ENCODE measurements at regions not wholly inside any gene's neighbourhood (a gene's known extent, or its start where the extent isn't known, plus 50 kb on each side); places are given as distances from the start of the nearest gene placed in this dataset.
A peak's percentile ranks its signal among the peaks of the same experiment; 100 is the strongest.

DNA sequence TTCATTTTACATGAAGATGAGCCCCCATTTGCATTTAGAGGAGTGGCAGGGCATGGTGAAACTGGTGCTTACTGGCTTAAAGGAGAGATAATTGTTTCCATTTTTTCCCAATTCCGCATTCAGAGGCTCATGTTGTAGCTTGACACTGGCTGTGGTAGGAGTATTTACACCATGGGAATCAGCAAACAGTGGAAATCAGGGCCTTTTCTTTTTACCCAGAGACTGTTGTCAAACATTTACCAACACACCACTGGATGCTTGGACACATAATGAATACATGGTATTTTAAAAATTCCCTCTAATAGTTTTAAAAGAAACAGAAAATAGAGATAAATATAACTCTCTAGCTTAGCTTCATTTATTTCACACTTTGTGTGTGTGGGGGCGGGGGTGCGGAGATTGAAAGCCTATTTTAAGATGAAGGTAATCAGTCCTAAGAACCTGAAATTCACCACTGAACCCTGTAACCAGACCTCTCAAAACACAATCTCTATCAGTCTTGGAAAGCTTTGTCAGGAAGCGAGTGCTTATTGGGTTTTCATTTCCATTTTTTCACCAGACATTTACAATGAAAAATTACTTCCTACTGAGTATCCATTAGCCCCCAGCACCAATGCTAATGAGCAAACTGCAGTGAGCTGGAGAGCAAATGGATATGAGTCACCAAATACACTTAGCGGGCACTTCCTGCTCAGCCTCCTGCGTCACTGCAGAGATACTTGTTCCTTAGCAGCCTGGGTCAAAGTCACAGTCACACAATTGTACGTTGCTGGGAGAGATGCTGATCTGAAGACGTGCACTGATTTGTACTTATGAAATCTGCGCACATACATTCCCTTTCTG, 532.0 kb downstream of the BCKDHB start:
- Mint-ChIP-seq H3K36me3 (no peaks in the 10 kb centered on the region), H3K9me3 (no peaks in the 10 kb centered on the region), H3K27me3 (no peaks in the 10 kb centered on the region), H3K4me3 (no peak overlapping the region), H3K27ac (no peak overlapping the region), H3K4me1 (no peaks in the 10 kb centered on the region)
- POLR2A ChIA-PET = no interaction called here
- ATAC-seq (ENCODE audit: low read depth) = peak; percentile 33
- DNase-seq = no peak

DNA sequence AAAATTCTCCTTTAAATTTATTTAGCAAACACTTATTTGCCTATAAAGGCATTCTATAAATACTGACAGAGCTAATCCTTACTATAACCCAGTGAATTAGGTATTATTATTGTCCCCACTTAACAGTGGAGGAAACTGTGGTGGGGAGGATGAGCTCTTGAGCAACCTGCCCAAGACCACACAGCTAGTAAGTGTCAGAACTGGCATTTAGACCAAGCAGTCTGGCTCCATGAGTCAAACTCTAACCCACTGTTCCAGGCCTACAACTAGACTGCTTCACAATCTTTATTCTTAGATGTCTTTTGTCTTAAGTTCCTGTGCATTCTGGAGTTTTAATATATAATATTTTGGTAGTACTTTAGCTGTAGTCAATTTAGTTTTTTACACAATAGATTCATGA, 530.8 kb downstream of the BCKDHB start:
- no peak for DNase-seq
- POLR2A ChIA-PET = no interaction called here
- no peak overlapping the region for H3K27ac Mint-ChIP-seq
- no peak overlapping the region for H3K4me3 Mint-ChIP-seq
- no peaks in the 10 kb centered on the region for H3K4me1 Mint-ChIP-seq
- H3K27me3 Mint-ChIP-seq = no peaks in the 10 kb centered on the region
- no peak for ATAC-seq (ENCODE audit: low read depth)
- no peaks in the 10 kb centered on the region for H3K9me3 Mint-ChIP-seq
- no peaks in the 10 kb centered on the region for H3K36me3 Mint-ChIP-seq

DNA sequence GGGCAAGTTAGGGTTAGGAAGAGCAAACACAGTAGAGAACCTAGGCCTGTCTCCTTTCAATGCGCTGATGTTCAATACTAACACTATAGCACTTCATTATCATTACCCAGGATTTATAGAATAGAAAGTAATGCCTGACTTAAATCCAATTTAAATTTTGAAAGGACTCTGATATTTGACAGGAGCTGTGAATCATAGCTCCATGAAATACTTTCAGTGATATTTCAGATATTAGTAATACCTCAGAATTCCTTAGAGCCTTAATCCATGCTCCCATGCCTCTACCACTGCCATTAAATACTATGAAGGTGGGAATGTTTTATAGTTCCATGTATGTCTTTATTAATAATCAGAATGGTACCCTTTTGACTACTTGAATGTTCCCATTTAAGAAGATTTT, 530.2 kb downstream of the BCKDHB start:
- POLR2A ChIA-PET = no interaction called here
- H3K4me3 Mint-ChIP-seq = no peak overlapping the region
- H3K27me3 Mint-ChIP-seq = no peaks in the 10 kb centered on the region
- H3K9me3 Mint-ChIP-seq = no peaks in the 10 kb centered on the region
- no peak overlapping the region for H3K27ac Mint-ChIP-seq
- DNase-seq = no peak
- no peaks in the 10 kb centered on the region for H3K4me1 Mint-ChIP-seq
- no peaks in the 10 kb centered on the region for H3K36me3 Mint-ChIP-seq
- ATAC-seq (ENCODE audit: low read depth) = no peak

DNA sequence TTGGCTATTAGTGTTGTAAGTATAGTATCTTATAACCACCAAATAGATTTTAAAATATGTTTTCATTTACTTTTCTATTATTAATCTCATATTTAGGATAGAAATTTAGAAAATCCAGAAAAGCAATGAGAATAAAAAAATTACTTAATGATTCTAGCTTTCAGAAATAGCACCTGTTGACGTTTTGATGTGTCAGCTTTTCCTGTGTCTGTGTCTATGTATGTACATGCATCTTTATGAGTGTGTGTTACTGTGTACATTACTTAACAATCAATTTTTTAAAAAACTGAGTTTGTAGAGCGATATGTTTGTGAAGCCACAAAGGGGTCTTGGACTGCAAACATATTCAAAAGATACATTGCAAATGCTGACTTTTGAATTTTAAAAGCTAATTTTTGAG, 526.9 kb downstream of the BCKDHB start:
- Mint-ChIP-seq H3K27me3 (no peaks in the 10 kb centered on the region), H3K27ac (no peak overlapping the region), H3K9me3 (no peaks in the 10 kb centered on the region), H3K36me3 (no peaks in the 10 kb centered on the region), H3K4me1 (no peaks in the 10 kb centered on the region), H3K4me3 (no peak overlapping the region)
- no peak for ATAC-seq (ENCODE audit: low read depth)
- DNase-seq = no peak
- POLR2A ChIA-PET = no interaction called here

DNA sequence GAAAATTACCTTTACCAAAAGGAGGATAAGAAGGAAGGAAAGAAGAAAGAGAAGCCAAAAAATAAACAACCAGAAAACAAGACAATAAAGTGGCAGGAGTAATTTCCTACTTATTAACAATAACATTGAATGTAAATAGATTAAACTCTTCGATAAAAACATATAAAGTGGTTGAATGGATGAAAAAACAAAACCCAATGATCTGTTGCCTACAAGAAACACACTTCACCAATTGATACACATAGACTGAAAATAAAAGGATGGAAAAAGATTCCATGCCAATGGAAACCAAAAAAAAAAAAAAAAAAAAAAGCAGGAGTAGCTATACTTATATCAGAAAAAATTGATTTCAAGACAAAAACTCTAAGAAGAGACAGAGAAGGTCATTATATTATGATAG, 518.9 kb downstream of the BCKDHB start:
- DNase-seq = no peak
- Mint-ChIP-seq H3K27ac (no peak overlapping the region), H3K4me3 (no peak overlapping the region), H3K4me1 (no peaks in the 10 kb centered on the region), H3K9me3 (peaks cover 12% of the 10 kb centered on the region), H3K27me3 (no peaks in the 10 kb centered on the region), H3K36me3 (no peaks in the 10 kb centered on the region)
- no peak for ATAC-seq (ENCODE audit: low read depth)
- POLR2A ChIA-PET = no interaction called here

DNA sequence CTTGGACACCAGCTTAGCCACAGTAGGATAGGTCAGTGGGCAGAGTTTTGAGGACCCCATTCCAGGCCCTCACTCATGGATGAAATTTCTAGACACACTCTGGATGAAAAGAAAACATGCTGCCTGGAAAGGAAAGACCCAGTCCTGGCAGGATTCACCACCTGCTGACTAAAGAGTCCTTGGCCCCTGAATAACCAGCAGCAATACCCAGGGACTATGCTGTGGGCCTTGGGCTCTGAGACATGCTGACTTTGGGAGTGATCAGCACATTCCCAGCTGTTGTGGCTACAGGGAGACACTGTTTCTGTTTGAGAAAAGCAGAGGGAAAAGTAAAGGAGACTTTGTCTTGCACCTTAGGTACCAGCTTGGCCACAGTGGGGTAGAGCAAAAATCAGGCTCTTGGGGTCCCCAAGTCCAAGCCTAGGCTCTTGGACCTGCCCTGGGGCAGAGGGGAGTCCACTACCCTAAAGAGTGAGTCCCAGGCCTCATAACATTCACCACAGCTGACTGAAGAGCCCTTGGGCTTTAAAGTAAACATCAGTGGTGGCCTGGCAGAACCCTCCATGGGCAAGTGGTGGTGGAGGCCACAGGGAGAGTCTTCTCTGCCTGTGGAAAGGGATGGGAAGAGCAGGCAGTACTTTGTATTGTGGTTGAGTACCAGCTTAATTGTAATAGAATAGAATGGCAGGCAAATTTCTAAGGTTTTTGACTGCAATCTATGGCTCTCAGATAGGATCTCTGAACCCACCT, 516.8 kb downstream of the BCKDHB start:
- no peak overlapping the region for H3K27ac Mint-ChIP-seq
- POLR2A ChIA-PET = no interaction called here
- H3K4me1 Mint-ChIP-seq = no peaks in the 10 kb centered on the region
- H3K4me3 Mint-ChIP-seq = no peak overlapping the region
- ATAC-seq (ENCODE audit: low read depth) (no peak), DNase-seq (no peak)
- no peaks in the 10 kb centered on the region for H3K36me3 Mint-ChIP-seq
- H3K27me3 Mint-ChIP-seq = no peaks in the 10 kb centered on the region
- peaks cover 16% of the 10 kb centered on the region for H3K9me3 Mint-ChIP-seq

DNA sequence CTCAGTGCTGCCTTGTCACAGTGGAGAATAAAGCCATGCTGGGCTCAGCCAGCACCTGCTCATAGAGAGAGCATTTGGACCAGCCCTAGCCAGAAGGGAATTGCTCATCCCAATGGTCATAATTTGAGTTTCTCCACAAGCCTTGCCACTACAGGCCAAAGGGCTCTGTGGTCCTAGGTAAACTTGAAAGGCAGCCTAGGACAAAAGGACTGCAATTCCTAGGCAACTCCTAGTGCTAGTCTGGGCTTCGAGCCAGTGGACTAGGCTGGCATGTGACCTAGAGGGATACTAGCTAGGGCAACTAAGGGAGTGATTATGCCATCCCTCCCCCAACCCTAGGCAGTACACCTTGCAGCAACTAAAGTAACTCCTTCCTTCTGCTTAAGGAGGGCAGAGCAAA, 516.2 kb downstream of the BCKDHB start:
- Mint-ChIP-seq H3K27ac (no peak overlapping the region), H3K36me3 (no peaks in the 10 kb centered on the region)
- POLR2A ChIA-PET = no interaction called here

DNA sequence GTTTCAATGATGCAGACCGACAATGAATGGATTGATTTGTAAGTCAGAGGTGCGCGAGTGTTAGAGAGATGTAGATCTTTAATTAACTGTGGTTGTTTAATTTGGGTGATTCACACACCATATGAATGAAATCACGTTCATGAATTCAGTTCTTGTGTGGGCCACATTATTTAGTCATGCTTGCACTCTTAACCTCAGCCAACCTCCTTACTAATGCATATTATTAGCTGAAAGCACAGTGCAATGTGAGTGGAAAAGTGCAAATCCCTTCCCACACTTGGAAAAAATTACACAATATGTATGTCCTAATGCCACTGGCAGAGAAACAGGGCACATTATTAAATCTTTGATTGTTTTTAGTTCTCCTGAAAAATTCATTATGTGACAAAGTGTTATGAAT, 512.5 kb downstream of the BCKDHB start:
- DNase-seq (no peak), ATAC-seq (ENCODE audit: low read depth) (no peak)
- Mint-ChIP-seq H3K27me3 (peaks cover 3% of the 10 kb centered on the region), H3K36me3 (no peaks in the 10 kb centered on the region), H3K27ac (no peak overlapping the region), H3K9me3 (peaks cover 14% of the 10 kb centered on the region), H3K4me3 (no peak overlapping the region), H3K4me1 (no peaks in the 10 kb centered on the region)
- POLR2A ChIA-PET = no interaction called here

More for the DNA sequence above, 516.2 kb downstream of the BCKDHB start:
- no peak for ATAC-seq (ENCODE audit: low read depth)
- Mint-ChIP-seq H3K4me1 (no peaks in the 10 kb centered on the region), H3K27me3 (no peaks in the 10 kb centered on the region), H3K4me3 (no peak overlapping the region), H3K9me3 (peaks cover 16% of the 10 kb centered on the region)
- no peak for DNase-seq

DNA sequence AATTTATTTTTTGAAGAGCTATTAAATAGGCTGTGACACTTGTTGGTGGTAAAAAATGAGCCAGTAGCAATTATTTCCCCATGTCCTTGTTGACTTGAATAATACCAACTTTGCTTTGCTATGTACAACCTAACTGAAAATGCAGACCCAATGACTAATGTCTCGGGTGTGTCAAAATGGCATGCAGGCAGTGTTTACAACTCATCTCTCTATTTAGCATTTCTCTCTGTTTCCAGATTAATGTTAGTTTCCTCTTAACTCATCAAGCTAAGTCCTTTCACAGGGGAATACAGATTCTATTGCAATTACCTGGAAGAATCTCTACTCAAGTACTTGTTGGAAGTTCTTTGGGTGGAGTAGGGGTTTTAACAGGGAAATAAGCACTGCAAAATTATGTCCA, 504.4 kb downstream of the BCKDHB start:
- H3K9me3 Mint-ChIP-seq = peaks cover 4% of the 10 kb centered on the region
- no peak overlapping the region for H3K4me3 Mint-ChIP-seq
- no peaks in the 10 kb centered on the region for H3K4me1 Mint-ChIP-seq
- no peaks in the 10 kb centered on the region for H3K36me3 Mint-ChIP-seq
- no peak for DNase-seq
- H3K27ac Mint-ChIP-seq = no peak overlapping the region
- peaks cover 3% of the 10 kb centered on the region for H3K27me3 Mint-ChIP-seq
- ATAC-seq (ENCODE audit: low read depth) = no peak
- POLR2A ChIA-PET = no interaction called here

DNA sequence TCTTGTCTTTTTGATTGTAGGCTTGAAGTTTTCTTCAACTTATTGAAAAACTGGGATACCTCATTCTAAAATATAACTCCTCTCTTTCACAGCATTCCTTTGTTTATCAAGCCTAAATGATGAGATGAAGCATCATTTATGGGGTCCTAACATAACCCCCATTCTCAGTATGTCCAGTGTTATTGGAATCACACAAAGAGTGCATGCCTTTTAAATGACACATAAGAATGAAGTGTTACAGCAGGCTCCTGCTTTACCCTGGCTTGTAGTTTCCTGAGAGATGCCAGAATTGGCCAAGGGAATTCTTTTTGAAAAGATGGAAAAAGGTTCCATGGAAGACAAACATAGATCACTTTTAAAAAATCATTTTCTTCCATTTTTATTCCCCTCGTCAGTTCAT, 502.4 kb downstream of the BCKDHB start:
- ATAC-seq (ENCODE audit: low read depth) (no peak), DNase-seq (no peak)
- Mint-ChIP-seq H3K9me3 (no peaks in the 10 kb centered on the region), H3K36me3 (no peaks in the 10 kb centered on the region), H3K4me3 (no peak overlapping the region), H3K27me3 (no peaks in the 10 kb centered on the region), H3K27ac (no peak overlapping the region), H3K4me1 (no peaks in the 10 kb centered on the region)
- POLR2A ChIA-PET = no interaction called here

DNA sequence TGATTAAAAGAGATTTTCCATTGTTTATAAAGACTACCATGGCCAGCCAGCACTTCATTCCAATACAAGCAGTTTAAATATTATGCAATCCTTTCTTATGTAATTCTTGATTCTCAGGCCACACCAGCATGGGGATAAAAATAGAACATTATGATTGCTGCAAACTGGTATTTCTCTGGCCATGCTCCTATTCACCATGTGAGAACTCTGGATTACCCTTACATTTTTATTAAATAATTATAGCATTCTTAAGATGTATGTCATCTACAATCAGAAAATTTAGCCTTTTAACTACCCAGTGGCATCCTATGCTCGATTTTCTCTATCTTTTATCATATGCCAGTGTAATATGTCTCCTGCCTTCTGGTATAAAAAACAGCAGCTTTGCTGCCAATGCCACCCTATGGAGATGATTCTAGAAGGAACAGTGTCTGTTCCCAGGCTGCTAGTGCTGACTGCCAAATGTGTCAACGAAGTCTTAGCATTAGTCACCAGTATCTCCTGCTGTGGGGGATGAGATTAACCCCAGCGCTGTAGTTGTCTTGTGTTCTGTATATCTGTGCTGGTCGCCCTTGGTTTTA, 501.4 kb downstream of the BCKDHB start:
- no peak for DNase-seq
- no peaks in the 10 kb centered on the region for H3K9me3 Mint-ChIP-seq
- no peaks in the 10 kb centered on the region for H3K4me1 Mint-ChIP-seq
- POLR2A ChIA-PET = no interaction called here
- H3K27ac Mint-ChIP-seq = no peak overlapping the region
- peaks cover 7% of the 10 kb centered on the region for H3K27me3 Mint-ChIP-seq
- no peak for ATAC-seq (ENCODE audit: low read depth)
- H3K36me3 Mint-ChIP-seq = no peaks in the 10 kb centered on the region
- H3K4me3 Mint-ChIP-seq = no peak overlapping the region

DNA sequence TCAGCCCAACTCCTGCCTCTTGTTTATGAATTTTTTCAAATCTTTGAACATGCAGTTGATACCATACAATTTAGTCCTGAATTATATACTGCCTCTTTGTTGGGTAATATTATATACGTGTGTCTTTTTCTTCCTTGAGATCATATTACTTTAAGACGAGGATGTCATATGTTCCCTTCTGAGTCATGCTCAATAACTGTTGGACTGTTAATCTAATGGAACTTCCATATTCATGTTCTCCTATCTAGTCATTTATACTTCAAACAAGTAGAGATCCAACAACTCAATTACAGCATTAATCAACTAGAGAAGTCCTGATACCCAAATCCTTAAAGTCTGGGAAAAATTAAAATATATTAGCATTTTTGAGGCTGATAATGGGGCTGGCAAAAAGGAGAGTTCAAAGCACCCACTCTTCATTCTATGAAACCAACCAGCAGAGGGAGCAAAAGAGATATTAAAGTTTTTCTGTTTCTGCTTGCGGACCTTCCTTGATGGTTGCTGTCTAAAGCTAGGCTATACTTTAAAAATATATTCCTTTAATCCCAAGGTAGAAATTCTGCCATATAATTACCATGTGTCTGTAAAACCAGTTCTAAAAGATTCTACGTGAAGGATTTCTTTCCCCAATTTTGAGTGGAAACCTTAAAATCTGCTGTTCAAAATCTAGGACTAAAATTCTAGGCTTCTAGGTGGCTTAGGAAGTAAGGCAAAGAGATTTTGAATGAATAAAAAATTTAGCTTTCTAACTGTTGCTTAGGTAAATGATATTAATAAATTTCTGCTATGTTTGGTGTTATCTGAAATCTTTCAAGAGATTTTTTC, 498.9 kb downstream of the BCKDHB start:
- H3K9me3 Mint-ChIP-seq = no peaks in the 10 kb centered on the region
- no peak overlapping the region for H3K4me3 Mint-ChIP-seq
- no peaks in the 10 kb centered on the region for H3K4me1 Mint-ChIP-seq
- H3K36me3 Mint-ChIP-seq = no peaks in the 10 kb centered on the region
- no peak for DNase-seq
- ATAC-seq (ENCODE audit: low read depth) = no peak
- POLR2A ChIA-PET = no interaction called here
- H3K27ac Mint-ChIP-seq = no peak overlapping the region
- H3K27me3 Mint-ChIP-seq = peaks cover 8% of the 10 kb centered on the region

DNA sequence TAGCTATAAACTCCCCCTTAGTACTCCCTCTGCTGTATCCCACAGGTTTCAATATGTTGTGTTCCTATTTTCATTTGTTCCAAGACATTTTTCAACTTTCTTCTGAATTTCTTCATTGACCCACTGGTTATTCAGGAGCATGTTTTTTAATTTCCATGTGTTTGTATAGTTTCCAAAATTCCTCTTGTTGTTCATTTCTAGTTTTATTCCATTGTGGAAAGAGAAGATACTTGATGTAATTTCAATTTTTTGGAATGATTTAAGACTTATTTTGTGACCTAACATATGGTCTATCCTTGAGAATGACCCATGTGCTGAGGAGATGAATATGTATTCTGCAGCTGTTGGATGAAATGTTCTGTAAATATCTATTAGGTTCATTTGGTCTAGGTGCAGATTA, 497.2 kb downstream of the BCKDHB start:
- Mint-ChIP-seq H3K9me3 (no peaks in the 10 kb centered on the region), H3K4me3 (no peak overlapping the region), H3K27me3 (peaks cover 8% of the 10 kb centered on the region), H3K36me3 (no peaks in the 10 kb centered on the region), H3K4me1 (no peaks in the 10 kb centered on the region), H3K27ac (no peak overlapping the region)
- DNase-seq (no peak), ATAC-seq (ENCODE audit: low read depth) (no peak)
- POLR2A ChIA-PET = no interaction called here
